ENCODE measurements at regions not wholly inside any gene's neighbourhood (a gene's known extent, or its start where the extent isn't known, plus 50 kb on each side); places are given as distances from the start of the nearest gene placed in this dataset.
"Not testable (repeated sequence)": the region's sequence is repeated elsewhere in the genome, so short reads cannot be mapped to it uniquely, and the experiment has no call there.

DNA sequence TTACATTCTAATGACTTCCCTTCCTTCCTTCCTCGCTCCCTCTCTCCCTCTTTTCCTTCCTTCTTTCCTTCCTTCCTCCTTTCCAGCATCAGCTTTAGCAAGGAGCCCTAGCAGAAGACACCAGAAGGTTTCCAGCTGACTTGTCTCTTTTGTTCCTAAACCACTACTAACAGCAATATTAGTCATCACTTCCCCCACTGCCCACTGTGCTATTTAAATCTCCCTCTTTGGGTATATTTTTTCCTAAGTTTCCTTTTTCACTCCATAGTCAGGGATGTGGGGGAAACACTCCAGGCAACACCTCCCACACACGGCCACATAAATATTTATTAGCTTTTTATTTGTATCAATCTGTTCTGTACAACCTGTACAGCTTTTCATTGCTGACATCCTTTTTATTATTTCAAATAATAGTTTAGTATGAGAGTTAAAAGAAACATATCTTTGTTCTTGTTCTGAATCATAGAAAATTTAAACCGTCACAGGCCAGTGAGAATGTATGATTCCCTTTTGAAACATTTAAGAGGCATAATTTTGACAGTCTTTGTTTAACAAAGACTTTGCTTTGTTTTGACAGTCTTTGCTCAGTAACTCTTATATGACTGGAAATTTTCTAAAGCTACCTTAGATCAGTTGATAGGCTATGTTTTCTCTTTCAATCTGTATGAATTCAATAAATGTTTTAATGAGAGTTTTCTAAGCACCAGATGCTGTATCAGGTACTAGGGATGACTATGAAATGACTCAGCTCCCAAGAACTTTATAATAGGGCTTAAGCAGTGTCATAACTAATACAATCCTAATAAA, 167.9 kb downstream of the POTEB3 start:
- not testable (repeated sequence) for TF ChIP-seq POLR2A, CTCF (IDR thresholded peaks at IDR 0.05)
